ENCODE measurements at regions not wholly inside any gene's neighbourhood (a gene's known extent, or its start where the extent isn't known, plus 50 kb on each side); places are given as distances from the start of the nearest gene placed in this dataset.
"Not testable (repeated sequence)": the region's sequence is repeated elsewhere in the genome, so short reads cannot be mapped to it uniquely, and the experiment has no call there.

DNA sequence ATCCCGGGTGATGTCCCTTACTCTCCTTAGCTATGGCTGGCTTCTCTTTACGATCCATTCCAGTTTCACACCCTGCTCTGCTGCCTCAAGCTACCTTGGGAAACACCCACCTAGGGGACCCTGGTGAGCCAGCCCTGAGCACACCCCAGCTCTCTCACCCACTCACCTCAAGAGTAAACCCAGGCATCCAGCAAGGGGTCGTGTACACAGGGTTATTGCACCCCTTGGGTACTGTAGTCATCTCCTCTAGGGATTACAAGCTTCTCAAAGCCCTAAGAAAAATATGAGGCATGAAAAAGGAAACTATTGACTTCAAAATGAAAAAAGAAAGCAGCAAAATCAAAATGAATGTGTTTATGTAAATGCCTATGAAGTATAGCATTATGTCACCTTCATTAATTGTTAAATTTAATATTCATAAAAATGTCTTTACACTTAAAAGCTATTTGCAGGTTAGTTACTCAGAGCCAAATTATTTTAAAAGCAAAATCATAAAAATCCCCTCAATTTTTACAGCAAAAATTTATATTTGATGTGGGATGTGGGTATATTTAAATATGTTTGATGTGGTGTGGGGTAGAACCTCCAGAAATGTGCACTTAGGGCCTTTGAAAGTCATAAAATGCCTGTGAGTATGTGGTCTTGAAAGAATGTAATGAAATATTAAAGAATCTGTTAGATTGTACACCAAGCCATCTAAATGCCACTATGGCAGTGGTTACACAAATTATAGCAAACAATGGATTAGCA is 190.3 kb downstream of the C1orf94 start:
- H3K4me1 ChIP-seq (ENCODE audit: insufficient read depth) = no peaks in the 10 kb centered on the region
- WGBS = 58% methylated on average over 3 of the region's 3 CpGs
- DNase-seq (ENCODE audit: extremely low spot score) = no peak

DNA sequence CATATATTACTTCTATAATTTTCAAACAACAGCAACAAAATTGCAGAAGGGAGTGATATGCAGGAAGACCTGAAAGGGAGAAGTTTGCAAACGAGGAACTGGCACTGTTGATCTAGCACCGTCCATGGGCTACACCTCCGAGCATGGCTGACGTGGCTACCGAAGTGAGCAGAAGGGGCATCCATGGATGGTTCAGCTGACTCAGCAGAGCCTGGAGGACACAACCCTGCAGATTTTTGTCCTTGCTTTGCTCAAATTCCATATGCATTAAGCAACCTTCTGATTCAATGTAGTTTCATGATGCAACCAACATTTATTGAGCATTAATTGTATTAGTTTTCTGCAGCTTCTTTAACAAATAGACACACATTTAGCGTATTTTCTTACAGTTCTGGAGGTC is 191.2 kb downstream of the C1orf94 start:
- no peak overlapping the region for H3K27ac ChIP-seq (ENCODE audit: low read depth)
- H3K4me3 ChIP-seq (ENCODE audit: low read depth, low read length) = no peak overlapping the region
- H3K36me3 ChIP-seq (ENCODE audit: insufficient read depth) = no peaks in the 10 kb centered on the region
- WGBS = 60% methylated on average over 6 of the region's 6 CpGs
- no peak for DNase-seq (ENCODE audit: extremely low spot score)
- H3K4me1 ChIP-seq (ENCODE audit: insufficient read depth) = no peaks in the 10 kb centered on the region

More for the DNA sequence above, 190.3 kb downstream of the C1orf94 start:
- Histone ChIP-seq H3K4me3 (ENCODE audit: low read depth, low read length) (no peak overlapping the region), H3K36me3 (ENCODE audit: insufficient read depth) (no peaks in the 10 kb centered on the region), H3K27ac (ENCODE audit: low read depth) (no peak overlapping the region)

DNA sequence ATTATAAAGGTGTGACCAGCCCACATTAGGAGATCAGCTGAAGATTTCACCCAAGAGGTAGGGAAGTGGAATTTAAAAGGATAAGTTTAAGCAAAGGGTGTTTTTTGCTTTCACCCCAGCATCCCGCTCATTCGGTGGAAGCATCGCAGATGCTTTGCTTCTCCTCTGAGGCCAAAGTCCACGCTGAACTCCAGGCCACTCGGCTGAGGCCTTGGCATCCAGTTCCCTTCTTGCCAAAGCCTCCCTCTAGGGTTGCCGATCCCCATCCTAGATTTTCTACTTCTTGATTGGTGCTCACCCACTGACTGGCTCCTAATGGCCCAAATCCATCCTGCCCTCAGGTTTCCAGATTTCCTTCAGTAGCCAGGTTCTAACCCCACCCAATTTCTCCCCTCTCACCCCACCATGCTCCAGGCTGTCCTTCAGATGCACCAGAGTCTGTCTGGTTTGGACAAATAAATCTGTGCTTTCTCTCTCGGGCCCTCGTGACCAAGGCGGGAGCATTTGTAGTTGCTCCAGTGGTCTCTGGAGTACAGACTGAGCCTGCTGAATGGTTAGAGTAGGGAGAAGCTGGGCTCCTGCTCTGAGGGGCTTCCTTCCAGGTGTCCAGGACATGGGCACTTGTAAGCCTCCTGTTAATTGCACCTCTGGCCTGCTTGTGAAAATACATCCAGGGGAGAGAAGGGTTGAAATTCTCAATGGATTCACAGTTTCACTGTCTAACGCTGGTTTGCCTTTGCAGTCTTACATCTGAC is 193.2 kb downstream of the C1orf94 start:
- 85% methylated on average over 10 of the region's 10 CpGs for WGBS
- Histone ChIP-seq H3K36me3 (ENCODE audit: insufficient read depth) (no peaks in the 10 kb centered on the region), H3K4me3 (ENCODE audit: low read depth, low read length) (no peak overlapping the region), H3K4me1 (ENCODE audit: insufficient read depth) (no peaks in the 10 kb centered on the region), H3K27ac (ENCODE audit: low read depth) (no peak overlapping the region)
- no peak for DNase-seq (ENCODE audit: extremely low spot score)

DNA sequence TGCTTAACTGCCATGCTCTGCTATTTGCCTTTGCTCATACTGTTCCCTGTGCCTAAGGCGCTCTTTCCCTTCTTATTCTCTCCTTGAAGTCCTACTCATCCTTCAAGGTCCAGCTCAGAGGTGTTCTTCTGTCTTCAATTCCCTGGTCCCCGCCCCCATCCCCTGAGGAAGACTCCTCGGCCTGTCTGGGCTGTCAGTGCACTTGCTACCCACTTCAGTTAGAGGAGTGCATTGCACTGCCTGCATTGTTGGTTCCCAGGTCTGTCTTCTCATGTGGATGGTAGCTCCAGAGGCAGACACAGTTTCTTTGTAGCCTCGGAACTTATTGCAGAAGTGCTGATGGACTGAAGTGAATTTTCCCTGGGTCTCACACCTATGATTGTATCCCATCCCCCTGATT is 194.0 kb downstream of the C1orf94 start:
- Histone ChIP-seq H3K36me3 (ENCODE audit: insufficient read depth) (no peaks in the 10 kb centered on the region), H3K4me3 (ENCODE audit: low read depth, low read length) (no peak overlapping the region), H3K27ac (ENCODE audit: low read depth) (no peak overlapping the region), H3K4me1 (ENCODE audit: insufficient read depth) (no peaks in the 10 kb centered on the region)
- 85% methylated on average over 4 of the region's 4 CpGs for WGBS
- no peak for DNase-seq (ENCODE audit: extremely low spot score)

DNA sequence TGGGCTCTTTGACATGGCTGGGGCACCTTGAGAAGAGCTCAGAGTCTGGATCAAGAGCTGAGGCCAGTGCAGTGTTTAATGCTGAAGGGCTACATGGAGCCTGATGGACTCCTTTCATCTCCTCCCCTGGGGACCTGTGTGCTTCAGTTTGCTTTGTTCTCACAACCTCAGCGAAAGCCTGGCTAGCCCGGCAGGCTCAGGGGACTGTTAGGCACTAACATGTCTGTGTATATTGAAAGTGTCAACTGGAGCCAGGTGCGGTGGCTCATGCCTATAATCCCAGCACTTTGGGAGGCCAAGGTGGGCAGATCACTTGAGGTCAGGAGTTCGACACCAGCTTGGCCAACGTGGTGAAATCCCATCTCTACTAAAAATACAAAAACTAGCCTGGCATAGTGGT is 194.5 kb downstream of the C1orf94 start:
- H3K36me3 ChIP-seq (ENCODE audit: insufficient read depth); DNase-seq (ENCODE audit: extremely low spot score): not testable (repeated sequence)
- 58% methylated on average over 5 of the region's 5 CpGs for WGBS

DNA sequence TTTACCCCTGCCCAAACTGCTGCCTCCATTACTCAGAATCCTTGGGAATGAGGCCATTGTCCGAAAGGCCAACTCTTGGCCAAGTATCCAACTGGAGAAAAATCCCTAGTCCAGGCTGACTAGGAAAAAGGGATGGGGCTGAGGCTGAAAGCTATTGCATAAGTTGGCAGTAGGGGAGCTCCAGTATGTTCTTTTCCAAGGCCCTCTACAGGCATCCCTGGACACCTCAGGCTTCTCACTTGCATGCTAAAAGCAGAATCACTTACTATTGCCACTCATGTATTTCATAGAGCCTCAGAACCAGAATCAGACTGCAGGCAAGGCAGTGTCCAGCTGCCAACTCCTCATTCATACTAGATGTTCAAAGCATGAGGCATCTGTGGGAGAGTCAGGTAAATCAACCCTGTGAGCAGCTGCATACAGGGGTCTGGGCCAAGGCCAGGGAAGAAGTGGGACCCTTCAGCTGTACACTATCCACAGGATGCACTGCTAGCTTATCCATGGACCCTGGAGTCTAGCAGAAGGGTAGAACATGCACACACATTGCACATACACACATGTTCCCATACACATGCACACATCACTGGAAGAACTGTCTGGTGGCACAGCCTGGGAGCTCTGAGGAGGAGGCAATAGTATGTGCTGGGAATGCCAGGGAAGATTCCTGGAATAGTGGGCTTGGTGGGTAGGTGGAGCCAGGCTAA is 195.3 kb downstream of the C1orf94 start:
- H3K36me3 ChIP-seq (ENCODE audit: insufficient read depth) = no peaks in the 10 kb centered on the region
- H3K4me1 ChIP-seq (ENCODE audit: insufficient read depth) = no peaks in the 10 kb centered on the region
- no peak for DNase-seq (ENCODE audit: extremely low spot score)
- no peak overlapping the region for H3K4me3 ChIP-seq (ENCODE audit: low read depth, low read length)
- WGBS = 85% methylated on average over 1 of the region's 1 CpG
- no peak overlapping the region for H3K27ac ChIP-seq (ENCODE audit: low read depth)

More for the DNA sequence above, 194.5 kb downstream of the C1orf94 start:
- not testable (repeated sequence) for H3K27ac ChIP-seq (ENCODE audit: low read depth); H3K4me1 ChIP-seq (ENCODE audit: insufficient read depth); H3K4me3 ChIP-seq (ENCODE audit: low read depth, low read length)

DNA sequence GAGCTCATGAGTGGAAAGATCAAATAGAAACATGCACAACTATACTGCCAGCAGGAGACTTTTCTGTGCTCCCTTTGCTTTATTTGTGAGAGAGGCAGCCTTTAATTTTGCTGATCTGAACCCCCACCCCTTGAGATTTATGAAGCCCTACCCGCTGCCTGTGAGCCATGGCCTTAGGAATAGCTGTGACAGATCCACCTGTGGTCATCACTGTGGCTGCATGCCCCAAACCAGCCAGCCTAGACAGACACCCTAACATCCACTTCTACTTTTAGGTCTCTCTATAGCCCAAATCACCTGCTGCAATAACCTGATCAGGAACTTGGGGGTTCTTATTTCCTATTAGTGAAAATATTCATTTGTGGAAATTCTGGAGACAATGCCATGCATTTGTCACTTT is 196.2 kb downstream of the C1orf94 start:
- Histone ChIP-seq H3K27ac (ENCODE audit: low read depth) (no peak overlapping the region), H3K36me3 (ENCODE audit: insufficient read depth) (no peaks in the 10 kb centered on the region), H3K4me1 (ENCODE audit: insufficient read depth) (no peaks in the 10 kb centered on the region), H3K4me3 (ENCODE audit: low read depth, low read length) (no peak overlapping the region)
- WGBS = 75% methylated on average over 1 of the region's 1 CpG
- no peak for DNase-seq (ENCODE audit: extremely low spot score)

DNA sequence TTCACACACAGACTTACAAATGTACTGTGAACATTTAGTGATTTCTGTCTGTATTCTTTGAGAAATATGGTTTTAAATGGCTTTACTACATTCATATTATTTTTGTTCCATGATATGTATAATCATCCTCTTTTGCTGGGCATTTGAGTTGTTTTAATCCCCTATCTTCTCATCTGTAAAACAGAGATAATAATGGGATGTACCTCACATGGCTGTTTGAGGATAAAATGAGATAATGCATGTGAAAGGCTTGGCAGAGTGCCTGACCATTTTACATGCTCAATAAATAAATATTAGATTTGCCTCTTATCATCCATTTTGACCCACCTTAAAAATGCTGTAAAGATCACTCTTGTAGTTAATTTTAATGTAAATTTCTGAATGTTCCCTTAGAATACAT is 197.2 kb downstream of the C1orf94 start:
- H3K4me3 ChIP-seq (ENCODE audit: low read depth, low read length) = no peak overlapping the region
- no peak overlapping the region for H3K27ac ChIP-seq (ENCODE audit: low read depth)
- no peaks in the 10 kb centered on the region for H3K36me3 ChIP-seq (ENCODE audit: insufficient read depth)
- no peaks in the 10 kb centered on the region for H3K4me1 ChIP-seq (ENCODE audit: insufficient read depth)
- DNase-seq (ENCODE audit: extremely low spot score) = no peak

DNA sequence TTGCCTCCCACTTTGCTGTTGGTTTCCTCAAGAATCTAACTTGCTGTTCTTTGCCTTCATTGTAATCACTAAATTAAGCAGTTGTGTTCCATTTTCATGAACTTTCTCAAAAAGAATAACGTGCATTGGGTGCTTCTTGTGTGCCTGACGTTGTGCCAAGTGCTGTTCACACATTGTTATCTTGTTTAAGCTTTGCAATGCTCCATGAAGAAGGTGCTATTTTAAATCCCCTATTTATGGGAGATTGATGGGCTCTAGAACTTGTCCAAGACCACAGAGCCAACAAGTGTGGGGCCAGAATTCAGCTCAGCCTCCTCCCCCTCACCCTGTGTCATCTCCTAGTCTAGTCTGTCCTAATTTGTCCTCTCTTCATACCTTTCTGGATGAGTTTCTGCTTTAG is 199.8 kb downstream of the C1orf94 start:
- no peak overlapping the region for H3K27ac ChIP-seq (ENCODE audit: low read depth)
- no peaks in the 10 kb centered on the region for H3K36me3 ChIP-seq (ENCODE audit: insufficient read depth)
- no peak for DNase-seq (ENCODE audit: extremely low spot score)
- H3K4me1 ChIP-seq (ENCODE audit: insufficient read depth) = no peaks in the 10 kb centered on the region
- WGBS = 31% methylated on average over 2 of the region's 2 CpGs
- no peak overlapping the region for H3K4me3 ChIP-seq (ENCODE audit: low read depth, low read length)

DNA sequence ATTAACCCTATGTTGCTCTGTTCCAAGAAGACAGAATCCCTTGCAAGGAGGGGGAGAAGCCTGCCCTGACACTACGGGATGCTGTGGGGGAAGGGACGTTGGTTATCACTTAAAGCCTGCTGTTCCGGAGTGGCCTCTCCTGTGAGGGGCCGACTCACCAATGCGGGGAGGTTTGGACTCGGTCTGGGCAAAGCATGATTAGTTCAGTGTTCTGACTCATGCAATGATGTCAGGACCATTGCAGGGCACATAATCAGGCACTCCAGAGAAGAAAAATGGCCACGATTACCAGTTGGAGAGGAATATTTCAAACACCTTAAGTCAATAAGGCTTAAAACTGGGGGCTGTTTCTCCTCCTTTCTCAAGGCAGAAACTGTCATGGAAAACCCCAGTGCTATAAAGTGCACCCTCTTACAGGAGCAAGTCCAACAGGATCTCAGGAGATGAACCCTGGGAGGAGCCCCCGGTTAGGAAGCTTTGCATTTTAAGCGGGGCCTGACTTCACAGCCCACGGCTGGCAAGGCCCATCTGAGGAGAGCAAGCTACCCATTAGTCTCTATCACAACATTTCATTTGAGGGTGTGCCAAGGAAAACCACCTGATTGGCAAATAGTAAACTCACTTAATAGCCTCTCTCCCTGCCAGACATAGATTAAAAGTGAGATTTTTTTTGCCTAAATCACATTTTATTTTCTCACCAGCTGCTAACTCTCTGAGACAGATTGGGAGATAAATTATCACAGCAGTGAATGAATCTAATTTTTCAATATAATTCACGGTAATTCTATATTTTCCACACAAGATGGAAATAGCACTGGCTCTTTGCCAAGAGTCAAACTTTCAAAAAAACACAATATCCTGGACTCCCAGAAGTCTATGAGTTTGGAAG is 202.5 kb downstream of the C1orf94 start:
- WGBS = 37% methylated on average over 11 of the region's 11 CpGs
- no peaks in the 10 kb centered on the region for H3K4me1 ChIP-seq (ENCODE audit: insufficient read depth)
- no peak for DNase-seq (ENCODE audit: extremely low spot score)
- no peak overlapping the region for H3K4me3 ChIP-seq (ENCODE audit: low read depth, low read length)
- H3K27ac ChIP-seq (ENCODE audit: low read depth) = no peak overlapping the region
- no peaks in the 10 kb centered on the region for H3K36me3 ChIP-seq (ENCODE audit: insufficient read depth)

DNA sequence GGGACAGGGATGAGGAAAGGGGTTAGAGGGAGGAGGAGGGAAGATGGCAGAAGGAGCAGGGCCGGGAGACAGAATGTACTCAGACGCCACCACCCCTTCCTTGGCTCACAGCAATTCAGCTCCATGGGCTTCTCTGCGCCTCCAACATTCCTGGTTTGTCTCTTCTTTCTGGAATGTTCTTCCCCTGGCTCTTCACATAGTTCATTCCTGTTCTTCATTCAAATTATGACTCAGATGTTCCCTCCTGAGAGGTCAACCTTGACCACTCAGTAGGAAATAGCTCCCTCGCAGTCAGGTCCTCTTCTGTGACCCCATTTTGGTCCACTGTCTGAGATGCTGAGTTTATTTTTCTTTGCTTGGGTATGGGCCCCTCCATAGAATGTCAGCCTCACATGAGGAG is 203.2 kb downstream of the C1orf94 start:
- WGBS = 73% methylated on average over 4 of the region's 4 CpGs
- H3K36me3 ChIP-seq (ENCODE audit: insufficient read depth) = no peaks in the 10 kb centered on the region

DNA sequence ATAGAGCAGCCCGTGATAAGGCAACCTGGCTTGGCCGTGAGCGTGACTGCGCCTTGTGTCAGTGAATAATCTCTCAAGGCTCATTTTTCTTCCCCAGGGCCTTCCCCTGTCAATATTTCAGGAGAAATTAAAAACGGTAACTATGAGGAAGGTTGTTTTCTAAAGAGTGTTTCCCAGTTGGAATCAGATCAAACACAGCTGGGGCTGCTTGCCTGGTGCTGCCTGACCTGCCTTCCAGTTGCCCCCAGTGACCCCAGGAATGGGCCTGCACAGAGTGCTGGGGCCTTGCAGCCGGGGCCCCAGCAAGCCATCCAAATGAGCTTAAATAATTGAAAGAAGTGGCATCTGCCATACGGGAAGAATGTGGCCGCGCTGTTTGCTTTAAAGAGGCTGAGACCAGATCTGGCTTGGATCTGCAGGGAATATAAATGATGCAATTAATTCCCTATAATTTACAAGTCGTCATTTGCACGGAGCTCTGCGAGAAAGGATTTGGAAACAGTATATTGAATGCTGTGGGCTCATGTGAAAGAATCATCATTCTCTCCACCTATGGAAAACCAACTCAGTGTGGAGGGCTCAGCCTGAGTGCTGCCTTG is 203.9 kb downstream of the C1orf94 start:
- 78% methylated on average over 12 of the region's 12 CpGs for WGBS
- DNase-seq (ENCODE audit: extremely low spot score) = no peak
- no peak overlapping the region for H3K27ac ChIP-seq (ENCODE audit: low read depth)
- H3K4me3 ChIP-seq (ENCODE audit: low read depth, low read length) = no peak overlapping the region
- no peaks in the 10 kb centered on the region for H3K4me1 ChIP-seq (ENCODE audit: insufficient read depth)
- no peaks in the 10 kb centered on the region for H3K36me3 ChIP-seq (ENCODE audit: insufficient read depth)

More for the DNA sequence above, 203.2 kb downstream of the C1orf94 start:
- DNase-seq (ENCODE audit: extremely low spot score) = no peak
- Histone ChIP-seq H3K4me1 (ENCODE audit: insufficient read depth) (no peaks in the 10 kb centered on the region), H3K27ac (ENCODE audit: low read depth) (no peak overlapping the region), H3K4me3 (ENCODE audit: low read depth, low read length) (no peak overlapping the region)

DNA sequence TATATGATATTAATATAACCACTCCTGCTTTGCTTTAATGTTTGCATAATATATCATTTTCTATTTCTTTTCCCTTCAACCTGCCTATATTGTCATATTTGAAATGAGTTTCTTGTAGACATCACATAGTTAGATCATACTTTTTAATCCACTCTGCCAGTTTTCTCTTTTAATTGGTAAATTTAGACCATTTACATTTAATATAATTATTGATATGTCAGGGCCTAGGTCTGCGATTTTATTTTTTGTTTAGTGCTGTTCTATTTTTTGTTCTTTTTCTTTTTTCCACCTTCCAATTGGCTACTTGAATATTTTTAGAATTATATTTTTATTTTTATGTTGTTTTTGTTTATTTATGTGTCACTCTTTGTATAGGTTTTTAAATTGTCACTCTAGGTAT is 213.3 kb downstream of the C1orf94 start:
- 86% methylated on average over 1 of the region's 1 CpG for WGBS
- no peaks in the 10 kb centered on the region for H3K36me3 ChIP-seq (ENCODE audit: insufficient read depth)
- no peaks in the 10 kb centered on the region for H3K4me1 ChIP-seq (ENCODE audit: insufficient read depth)
- no peak overlapping the region for H3K4me3 ChIP-seq (ENCODE audit: low read depth, low read length)
- no peak overlapping the region for H3K27ac ChIP-seq (ENCODE audit: low read depth)
- no peak for DNase-seq (ENCODE audit: extremely low spot score)
